ENCODE measurements at regions not wholly inside any gene's neighbourhood (a gene's known extent, or its start where the extent isn't known, plus 50 kb on each side); places are given as distances from the start of the nearest gene placed in this dataset.

DNA sequence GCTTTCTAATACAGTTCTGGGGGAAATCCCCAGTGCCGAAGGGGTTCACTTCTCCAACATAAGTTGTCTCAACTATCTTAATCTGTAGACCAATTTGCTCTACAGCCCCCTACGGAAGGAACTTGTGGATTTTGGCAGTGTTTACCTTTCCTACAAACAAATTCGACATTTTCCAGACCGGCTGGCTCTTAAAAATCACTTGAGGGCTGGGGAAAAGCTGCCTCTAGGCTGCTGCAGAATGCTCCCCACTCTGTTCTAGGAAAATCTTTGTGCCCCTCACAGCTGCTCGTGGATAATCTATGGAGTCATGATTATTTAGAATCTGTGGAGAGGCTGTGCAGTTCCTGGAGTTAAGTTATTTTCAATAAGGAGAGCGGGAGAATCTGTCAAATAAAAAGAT lies 474.6 kb upstream of the FZD8 start:
- no peaks in the 10 kb centered on the region for H3K36me3 Mint-ChIP-seq (ENCODE audit: low read depth)
- no peak overlapping the region for H3K4me3 Mint-ChIP-seq
- CTCF ChIA-PET: no interaction called here
- TF ChIP-seq, protein P1, sequence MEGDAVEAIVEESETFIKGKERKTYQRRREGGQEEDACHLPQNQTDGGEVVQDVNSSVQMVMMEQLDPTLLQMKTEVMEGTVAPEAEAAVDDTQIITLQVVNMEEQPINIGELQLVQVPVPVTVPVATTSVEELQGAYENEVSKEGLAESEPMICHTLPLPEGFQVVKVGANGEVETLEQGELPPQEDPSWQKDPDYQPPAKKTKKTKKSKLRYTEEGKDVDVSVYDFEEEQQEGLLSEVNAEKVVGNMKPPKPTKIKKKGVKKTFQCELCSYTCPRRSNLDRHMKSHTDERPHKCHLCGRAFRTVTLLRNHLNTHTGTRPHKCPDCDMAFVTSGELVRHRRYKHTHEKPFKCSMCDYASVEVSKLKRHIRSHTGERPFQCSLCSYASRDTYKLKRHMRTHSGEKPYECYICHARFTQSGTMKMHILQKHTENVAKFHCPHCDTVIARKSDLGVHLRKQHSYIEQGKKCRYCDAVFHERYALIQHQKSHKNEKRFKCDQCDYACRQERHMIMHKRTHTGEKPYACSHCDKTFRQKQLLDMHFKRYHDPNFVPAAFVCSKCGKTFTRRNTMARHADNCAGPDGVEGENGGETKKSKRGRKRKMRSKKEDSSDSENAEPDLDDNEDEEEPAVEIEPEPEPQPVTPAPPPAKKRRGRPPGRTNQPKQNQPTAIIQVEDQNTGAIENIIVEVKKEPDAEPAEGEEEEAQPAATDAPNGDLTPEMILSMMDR (IDR thresholded peaks at IDR 0.05): no peak
- no peaks in the 10 kb centered on the region for H3K4me1 Mint-ChIP-seq
- ATAC-seq (ENCODE audit: low read depth) (no peak), DNase-seq (no peak)
- intact Hi-C loops (cut with micrococcal nuclease): no loop called here
- H3K9me3 Mint-ChIP-seq: no peaks in the 10 kb centered on the region
- no peak overlapping the region for H3K27ac Mint-ChIP-seq
- no peaks in the 10 kb centered on the region for H3K27me3 Mint-ChIP-seq
- POLR2A ChIA-PET: no interaction called here

DNA sequence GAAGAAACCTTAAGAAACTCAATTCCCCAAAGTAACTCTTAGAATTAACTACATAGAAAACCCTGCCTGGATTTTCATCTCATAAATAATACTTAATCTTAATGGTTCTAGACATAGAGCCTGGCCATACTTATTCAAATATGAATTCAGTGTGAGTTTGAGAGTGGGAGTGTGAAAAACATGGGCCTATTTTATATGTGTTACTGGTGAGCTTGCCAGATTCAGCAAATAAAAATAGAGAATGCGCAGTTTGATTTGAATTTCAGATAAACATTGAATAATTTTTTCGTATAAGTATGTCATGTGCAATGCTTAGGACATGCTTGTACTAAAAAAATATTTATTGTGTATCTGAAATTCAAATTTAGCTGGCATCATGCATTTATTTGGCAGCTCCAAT lies 473.9 kb upstream of the FZD8 start:
- Mint-ChIP-seq H3K9me3 (no peaks in the 10 kb centered on the region), H3K4me1 (no peaks in the 10 kb centered on the region), H3K27ac (no peak overlapping the region), H3K36me3 (ENCODE audit: low read depth) (no peaks in the 10 kb centered on the region), H3K4me3 (no peak overlapping the region), H3K27me3 (no peaks in the 10 kb centered on the region)
- CTCF ChIA-PET: no interaction called here
- TF ChIP-seq, protein P1 (IDR thresholded peaks at IDR 0.05): no peak
- ATAC-seq (ENCODE audit: low read depth) (no peak), DNase-seq (no peak)
- intact Hi-C loops (cut with micrococcal nuclease): no loop called here
- POLR2A ChIA-PET: no interaction called here

DNA sequence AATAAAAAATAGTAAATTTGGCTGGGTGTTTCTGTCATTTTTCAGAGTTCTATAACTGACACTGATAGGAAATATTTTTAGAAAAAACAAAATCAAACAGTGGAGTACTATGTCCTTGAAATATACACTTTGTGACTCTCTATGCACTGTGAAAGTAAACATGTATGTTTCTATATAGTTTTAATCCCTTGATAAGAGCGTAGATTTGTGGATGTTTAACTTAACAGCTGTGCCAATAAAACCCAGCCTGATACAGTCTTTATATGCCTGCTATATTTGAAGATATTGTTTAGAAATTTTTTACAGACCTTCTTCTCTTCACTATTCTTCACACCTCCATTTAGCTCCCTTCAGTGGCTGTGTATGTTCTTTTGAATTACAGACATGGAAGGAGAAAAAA lies 473.3 kb upstream of the FZD8 start:
- Mint-ChIP-seq H3K27ac (no peak overlapping the region), H3K36me3 (ENCODE audit: low read depth) (no peaks in the 10 kb centered on the region), H3K4me3 (no peak overlapping the region), H3K4me1 (no peaks in the 10 kb centered on the region), H3K9me3 (no peaks in the 10 kb centered on the region), H3K27me3 (no peaks in the 10 kb centered on the region)
- CTCF ChIA-PET: no interaction called here
- POLR2A ChIA-PET: no interaction called here
- no peak for DNase-seq
- TF ChIP-seq, protein P1 (IDR thresholded peaks at IDR 0.05): no peak
- no peak for ATAC-seq (ENCODE audit: low read depth)
- intact Hi-C loops (cut with micrococcal nuclease): no loop called here

DNA sequence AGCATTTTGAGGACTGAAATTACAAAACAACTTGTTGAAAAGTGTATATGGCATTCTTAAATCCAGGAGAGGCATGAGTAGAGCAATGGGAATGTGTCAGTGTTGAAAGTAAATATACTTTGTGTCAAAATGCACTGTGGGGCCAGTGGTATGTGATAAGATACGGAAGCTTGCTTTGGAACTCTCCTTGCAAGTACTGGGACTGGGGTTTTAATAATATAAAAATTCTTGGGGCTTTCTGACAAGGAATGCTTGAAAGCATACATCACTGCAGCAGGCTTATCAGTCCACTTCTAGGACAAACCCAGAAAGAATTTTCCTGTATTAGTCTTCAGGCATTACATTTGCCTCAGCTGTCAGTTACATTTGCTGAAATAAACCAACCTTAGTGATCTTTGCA lies 472.8 kb upstream of the FZD8 start:
- Mint-ChIP-seq H3K27ac (no peak overlapping the region), H3K4me1 (no peaks in the 10 kb centered on the region)
- POLR2A ChIA-PET: no interaction called here

DNA sequence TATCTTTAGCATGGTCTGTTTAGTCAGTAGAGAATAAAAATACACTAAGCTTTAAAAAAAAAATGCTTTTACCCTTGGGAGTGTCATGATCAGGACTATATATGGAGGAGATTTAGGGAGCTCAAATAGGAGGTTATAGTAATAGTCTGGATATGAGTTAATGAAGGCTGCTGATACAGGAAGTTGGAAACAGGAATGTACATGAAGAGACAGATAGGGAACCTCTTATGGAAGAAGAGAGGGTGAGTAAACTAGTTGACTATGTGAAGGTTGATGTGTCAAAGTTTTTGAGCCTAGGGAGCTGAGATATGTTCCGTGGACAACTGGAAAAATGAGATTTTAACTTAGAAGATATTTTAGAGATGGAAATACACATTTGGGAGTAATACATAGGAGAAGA lies 472.0 kb upstream of the FZD8 start:
- ChIA-PET POLR2A (no interaction called here), CTCF (no interaction called here)
- Mint-ChIP-seq H3K4me1 (no peaks in the 10 kb centered on the region), H3K9me3 (no peaks in the 10 kb centered on the region), H3K27me3 (no peaks in the 10 kb centered on the region), H3K4me3 (no peak overlapping the region), H3K36me3 (ENCODE audit: low read depth) (no peaks in the 10 kb centered on the region), H3K27ac (no peak overlapping the region)
- ATAC-seq (ENCODE audit: low read depth) (no peak), DNase-seq (no peak)
- TF ChIP-seq, protein P1 (IDR thresholded peaks at IDR 0.05): no peak
- intact Hi-C loops (cut with micrococcal nuclease): no loop called here

More for the DNA sequence above, 472.8 kb upstream of the FZD8 start:
- TF ChIP-seq, protein P1 (IDR thresholded peaks at IDR 0.05): no peak
- no peaks in the 10 kb centered on the region for H3K27me3 Mint-ChIP-seq
- H3K4me3 Mint-ChIP-seq: no peak overlapping the region
- no peaks in the 10 kb centered on the region for H3K36me3 Mint-ChIP-seq (ENCODE audit: low read depth)
- CTCF ChIA-PET: no interaction called here
- ATAC-seq (ENCODE audit: low read depth) (no peak), DNase-seq (no peak)
- intact Hi-C loops (cut with micrococcal nuclease): no loop called here
- H3K9me3 Mint-ChIP-seq: no peaks in the 10 kb centered on the region
